ENCODE measurements at regions not wholly inside any gene's neighbourhood (a gene's known extent, or its start where the extent isn't known, plus 50 kb on each side); places are given as distances from the start of the nearest gene placed in this dataset.

- no peak overlapping the region for H3K27ac ChIP-seq
- intact Hi-C loops (cut with DNase I) = no loop called here
- no peaks in the 10 kb centered on the region for H3K4me1 ChIP-seq
- ATAC-seq (no peak), DNase-seq (no peak)
- H3K36me3 ChIP-seq = no peaks in the 10 kb centered on the region
- H3K4me3 ChIP-seq = no peak overlapping the region
- no peaks in the 10 kb centered on the region for H3K27me3 ChIP-seq (ENCODE audit: low read depth)
- TF ChIP-seq CTCF (IDR thresholded peaks at IDR 0.05) = no peak
- no peaks in the 10 kb centered on the region for H3K9me3 ChIP-seq
Measured at GRCh38 chr5:28275931-28276330, 1237.5 kb upstream of the CDH9 start.

- no peaks in the 10 kb centered on the region for H3K9me3 ChIP-seq
- H3K27ac ChIP-seq = no peak overlapping the region
- intact Hi-C loops (cut with DNase I) = no loop called here
- H3K27me3 ChIP-seq (ENCODE audit: low read depth) = no peaks in the 10 kb centered on the region
- no peak for TF ChIP-seq CTCF (IDR thresholded peaks at IDR 0.05)
- DNase-seq (no peak), ATAC-seq (no peak)
- H3K36me3 ChIP-seq = no peaks in the 10 kb centered on the region
- H3K4me1 ChIP-seq = no peaks in the 10 kb centered on the region
- H3K4me3 ChIP-seq = no peak overlapping the region
Measured at GRCh38 chr5:28269978-28270377, 1231.6 kb upstream of the CDH9 start.

GRCh38 chr5:28265877-28266276 is 1227.5 kb upstream of the CDH9 start:
- intact Hi-C loops (cut with DNase I) = no loop called here
- no peak overlapping the region for H3K27ac ChIP-seq
- no peaks in the 10 kb centered on the region for H3K27me3 ChIP-seq (ENCODE audit: low read depth)
- no peak for DNase-seq
- no peak overlapping the region for H3K4me3 ChIP-seq
- no peak for TF ChIP-seq CTCF (IDR thresholded peaks at IDR 0.05)
- no peaks in the 10 kb centered on the region for H3K9me3 ChIP-seq
- no peaks in the 10 kb centered on the region for H3K36me3 ChIP-seq
- no peaks in the 10 kb centered on the region for H3K4me1 ChIP-seq
- ATAC-seq = no peak

- H3K36me3 ChIP-seq = no peaks in the 10 kb centered on the region
- no peaks in the 10 kb centered on the region for H3K27me3 ChIP-seq (ENCODE audit: low read depth)
- H3K4me3 ChIP-seq = no peak overlapping the region
- no peaks in the 10 kb centered on the region for H3K9me3 ChIP-seq
- H3K4me1 ChIP-seq = no peaks in the 10 kb centered on the region
- ATAC-seq (no peak), DNase-seq (no peak)
- TF ChIP-seq CTCF (IDR thresholded peaks at IDR 0.05) = no peak
- H3K27ac ChIP-seq = no peak overlapping the region
- intact Hi-C loops (cut with DNase I) = no loop called here
Measured at GRCh38 chr5:28254846-28255245, 1216.5 kb upstream of the CDH9 start.

GRCh38 chr5:28253431-28253830 is 1215.0 kb upstream of the CDH9 start:
- no peak for ATAC-seq
- H3K9me3 ChIP-seq = no peaks in the 10 kb centered on the region
- no peaks in the 10 kb centered on the region for H3K27me3 ChIP-seq (ENCODE audit: low read depth)
- H3K4me1 ChIP-seq = no peaks in the 10 kb centered on the region
- no peak for DNase-seq
- intact Hi-C loops (cut with DNase I) = no loop called here
- TF ChIP-seq CTCF (IDR thresholded peaks at IDR 0.05) = no peak
- no peaks in the 10 kb centered on the region for H3K36me3 ChIP-seq
- no peak overlapping the region for H3K4me3 ChIP-seq
- no peak overlapping the region for H3K27ac ChIP-seq
